Chondrocyte (in vitro differentiated cells): ENCODE measurements at regions not wholly inside any gene's neighbourhood (a gene's known extent, or its start where the extent isn't known, plus 50 kb on each side); places are given as distances from the start of the nearest gene placed in this dataset.

Experiments
- DNase-seq: peaks from one replicate; pipeline ENCODE4 v3.0.0; 2021; ENCODE audit warnings: mixed read lengths, low spot score
- H3K27ac Mint-ChIP-seq: one replicate; pipeline ENCODE4 v1.8.0; 2021; ENCODE audit warnings: mild to moderate bottlenecking, moderate library complexity, mixed read lengths; ENCODE audit not compliant: unreplicated experiment
- H3K27me3 Mint-ChIP-seq: 2 replicates; pipeline ENCODE4 v1.8.0; 2021; ENCODE audit warnings: low read depth, mixed read lengths
- H3K36me3 Mint-ChIP-seq: 2 replicates; pipeline ENCODE4 v1.8.0; 2021; ENCODE audit warnings: low read depth, mixed read lengths
- H3K4me1 Mint-ChIP-seq: 2 replicates; pipeline ENCODE4 v1.8.0; 2021; ENCODE audit warnings: low read depth, mild to moderate bottlenecking, mixed read lengths
- H3K4me3 Mint-ChIP-seq: one replicate; pipeline ENCODE4 v1.8.0; 2021; ENCODE audit warnings: mild to moderate bottlenecking, moderate library complexity, mixed read lengths; ENCODE audit not compliant: unreplicated experiment
- H3K9me3 Mint-ChIP-seq: 2 replicates; pipeline ENCODE4 v1.8.0; 2021; ENCODE audit warnings: low read depth, mixed read lengths
- CTCF ChIP-seq: fragments of 200-600 bp; sonication (generic); IDR thresholded peaks from 2 replicates; pipeline ENCODE4 v1.5.0; 2021; ENCODE audit warnings: antibody characterized with exemption, mild to moderate bottlenecking, moderate library complexity

GRCh38 chr4:157616741-157617472 is 396.4 kb downstream of the GRIA2 start:
- no peaks in the 10 kb centered on the region for H3K36me3 Mint-ChIP-seq
- no peaks in the 10 kb centered on the region for H3K4me1 Mint-ChIP-seq
- no peak overlapping the region for H3K27ac Mint-ChIP-seq
- H3K4me3 Mint-ChIP-seq, result no peak overlapping the region
- no peak for DNase-seq
- no peaks in the 10 kb centered on the region for H3K27me3 Mint-ChIP-seq
- TF ChIP-seq CTCF, result no peak
- H3K9me3 Mint-ChIP-seq, result no peaks in the 10 kb centered on the region

- Mint-ChIP-seq H3K27ac (no peak overlapping the region), H3K27me3 (peaks cover 1% of the 10 kb centered on the region), H3K4me1 (no peaks in the 10 kb centered on the region), H3K9me3 (no peaks in the 10 kb centered on the region), H3K4me3 (no peak overlapping the region), H3K36me3 (no peaks in the 10 kb centered on the region)
- no peak for TF ChIP-seq CTCF
- DNase-seq, result no peak
These were observed 387.5 kb downstream of the GRIA2 start for GRCh38 chr4:157607996-157608395.

- Mint-ChIP-seq H3K27me3 (peaks cover 3% of the 10 kb centered on the region), H3K36me3 (no peaks in the 10 kb centered on the region), H3K4me3 (no peak overlapping the region), H3K9me3 (peaks cover 5% of the 10 kb centered on the region), H3K4me1 (no peaks in the 10 kb centered on the region), H3K27ac (no peak overlapping the region)
- TF ChIP-seq CTCF, result no peak
- no peak for DNase-seq
These were observed 380.1 kb downstream of the GRIA2 start for GRCh38 chr4:157600583-157600982.

GRCh38 chr4:157591245-157591644 is 370.7 kb downstream of the GRIA2 start:
- Mint-ChIP-seq H3K27ac (no peak overlapping the region), H3K4me3 (no peak overlapping the region), H3K4me1 (no peaks in the 10 kb centered on the region), H3K27me3 (peaks cover 2% of the 10 kb centered on the region), H3K36me3 (no peaks in the 10 kb centered on the region), H3K9me3 (no peaks in the 10 kb centered on the region)
- TF ChIP-seq CTCF, result no peak
- DNase-seq, result no peak

- Mint-ChIP-seq H3K4me3 (no peak overlapping the region), H3K36me3 (no peaks in the 10 kb centered on the region), H3K27ac (no peak overlapping the region), H3K9me3 (no peaks in the 10 kb centered on the region), H3K4me1 (no peaks in the 10 kb centered on the region), H3K27me3 (peaks cover 2% of the 10 kb centered on the region)
- TF ChIP-seq CTCF, result no peak
- DNase-seq, result no peak
These were observed 370.2 kb downstream of the GRIA2 start for GRCh38 chr4:157590679-157591078.
